OCI-LY1 (cell line): ENCODE measurements at regions not wholly inside any gene's neighbourhood (a gene's known extent, or its start where the extent isn't known, plus 50 kb on each side); places are given as distances from the start of the nearest gene placed in this dataset.

Experiments used
- CTCF ChIP-seq: fragments of 200-600 bp; sonication (generic), shearing (Covaris generic); IDR thresholded peaks from 2 replicates; pipeline ENCODE4 v1.5.1; 2017; ENCODE audit warnings: mild to moderate bottlenecking, antibody characterized with exemption, low read length, moderate library complexity, mixed read lengths
- EZH2 ChIP-seq: fragments of 200-600 bp; sonication (generic), shearing (Covaris generic); IDR thresholded peaks from 2 replicates; pipeline ENCODE4 v1.8.0; 2017; ENCODE audit warnings: borderline replicate concordance, mixed run types, mild to moderate bottlenecking, antibody characterized with exemption, low read length, moderate library complexity, mixed read lengths

- TF ChIP-seq EZH2: no peak
- no peak for TF ChIP-seq CTCF
These were observed 391.0 kb upstream of the PITX2 start for GRCh38 chr4:111013846-111014245.
